HepG2 (cell line): ENCODE measurements at regions not wholly inside any gene's neighbourhood (a gene's known extent, or its start where the extent isn't known, plus 50 kb on each side); places are given as distances from the start of the nearest gene placed in this dataset.

Experiments used
- ATAC-seq: fragments of 200-7000 bp; cut with Tn5 transposase; 3 replicates; pipeline ENCODE4 v1.9.1; 2020; ENCODE audit warnings: mild to moderate bottlenecking, moderate library complexity
- BruUV-seq: library from RNA; stranded (reverse); fragments of 400-500 nt; replicated peaks from 2 replicates; lab custom pipeline; 2021; lab: Mats Ljungman, UMichigan
- CTCF ChIA-PET: fragments of 300-600 bp; formaldehyde crosslinking; extraction: SDS; loops from one replicate; lab custom pipeline; 2021; ENCODE audit warnings: low total read pairs, inconsistent platforms, low intra/inter-chr PET ratio; lab: Yijun Ruan, JAX
- POLR2A ChIA-PET: fragments of 350-600 bp; sonication (Branson Sonifier 250); formaldehyde crosslinking; loops from one replicate; lab custom pipeline; 2020; ENCODE audit warnings: antibody characterized with exemption, inconsistent platforms; lab: Yijun Ruan, JAX
- DNase-seq: peaks from one replicate; pipeline ENCODE4 v3.0.0-alpha.2; 2015; ENCODE audit warnings: low spot score
- FAIRE-seq: peaks from 3 replicates; lab custom pipeline; 2011; peaks lifted over from hg19 to GRCh38; lab: Jason Lieb, UNC
- H2AFZ ChIP-seq: one replicate; pipeline ENCODE4 v1.6.1; 2011; ENCODE audit warnings: low read length, inconsistent platforms
- H3K27ac ChIP-seq: fragments of 300-600 bp; 3 replicates; pipeline ENCODE4 v1.8.0; 2011; ENCODE audit warnings: mixed run types, mild to moderate bottlenecking, mixed read lengths, low read length, inconsistent platforms; ENCODE audit not compliant: insufficient read depth; ENCODE audit errors: extremely low read length
- H3K27me3 ChIP-seq, 2 experiments: fragments of 200-600 bp in 1 of 2; 2 replicates in 1 of 2; 3 replicates in 1 of 2; pipeline versions ENCODE4 v1.6.0 to v1.8.0; 2011; ENCODE audit warnings: low read length in 2 of 2, mild to moderate bottlenecking in 2 of 2, moderate library complexity in 2 of 2, inconsistent platforms in 1 of 2; ENCODE audit not compliant: insufficient read depth in 2 of 2, control insufficient read depth in 1 of 2
- H3K36me3 ChIP-seq, 2 experiments: fragments of 200-600 bp in 1 of 2; replicated peaks in 1 of 2; 2 replicates in 1 of 2; 3 replicates in 1 of 2; pipeline versions ENCODE4 v1.5.1 to v1.8.0; 2011; ENCODE audit warnings: low read length in 2 of 2, inconsistent platforms in 1 of 2; ENCODE audit not compliant: insufficient read depth in 2 of 2, control insufficient read depth in 1 of 2
- H3K4me1 ChIP-seq: 2 replicates; pipeline ENCODE4 v1.5.1; 2012; ENCODE audit warnings: low read length, inconsistent platforms; ENCODE audit not compliant: insufficient read depth
- H3K4me2 ChIP-seq: 2 replicates; pipeline ENCODE4 v1.6.0; 2011; ENCODE audit warnings: low read depth, low read length, inconsistent platforms
- H3K4me3 ChIP-seq, 3 experiments: fragments of 200-600 bp in 1 of 3; sonication (generic), shearing (Covaris generic) in 1 of 3; replicated peaks in 1 of 3; 2 replicates each; pipeline ENCODE4 v1.5.1; 2011 to 2016; ENCODE audit warnings: low read length in 3 of 3, inconsistent platforms in 2 of 3, low read depth in 2 of 3, mild to moderate bottlenecking in 2 of 3, control low read depth in 1 of 3, mixed read lengths in 1 of 3; ENCODE audit not compliant: insufficient read depth in 1 of 3
- H3K79me2 ChIP-seq: one replicate; pipeline ENCODE4 v1.6.1; 2011; ENCODE audit warnings: low read length, inconsistent platforms; ENCODE audit not compliant: insufficient read depth
- H3K9ac ChIP-seq: 2 replicates; pipeline ENCODE4 v1.6.0; 2011; ENCODE audit warnings: mild to moderate bottlenecking, low read depth, low read length, inconsistent platforms; ENCODE audit not compliant: insufficient read depth
- H3K9me3 ChIP-seq: 2 replicates; pipeline ENCODE4 v1.5.1; 2012; ENCODE audit warnings: mild to moderate bottlenecking, low read length
- H4K20me1 ChIP-seq: 2 replicates; pipeline ENCODE4 v1.6.0; 2011; ENCODE audit warnings: inconsistent platforms, mild to moderate bottlenecking, low read length, moderate library complexity; ENCODE audit not compliant: insufficient read depth
- CBX2 ChIP-seq, 2 experiments: fragments of 200-600 bp in 1 of 2; sonication (generic); formaldehyde crosslinking in 1 of 2; IDR thresholded peaks; 2 replicates each; pipeline versions ENCODE4 v1.7.0 to v1.8.1; 2018 to 2022; ENCODE audit warnings: low read depth in 2 of 2, low read length in 1 of 2, mild to moderate bottlenecking in 1 of 2, missing genetic modification reagents in 1 of 2
- FOSL2 ChIP-seq: sonication (generic); formaldehyde crosslinking; IDR thresholded peaks from 2 replicates; pipeline ENCODE4 v1.4.0; 2020; ENCODE audit warnings: missing genetic modification reagents
- GPBP1L1 ChIP-seq: sonication (generic); formaldehyde crosslinking; IDR thresholded peaks from 2 replicates; pipeline ENCODE4 v1.5.0; 2020; ENCODE audit warnings: mild to moderate bottlenecking, missing genetic modification reagents
- HMG20A ChIP-seq: IDR thresholded peaks from 2 replicates; pipeline ENCODE4 v1.6.1; 2016; ENCODE audit warnings: borderline replicate concordance
- HMGXB4 ChIP-seq, 2 experiments: sonication (generic) in 1 of 2; formaldehyde crosslinking in 1 of 2; IDR thresholded peaks; 2 replicates each; pipeline versions ENCODE4 v1.4.0 to v1.6.1; 2018 to 2020; ENCODE audit warnings: missing genetic modification reagents in 2 of 2, borderline replicate concordance in 1 of 2, low read depth in 1 of 2, mild to moderate bottlenecking in 1 of 2, missing biosample characterization in 1 of 2
- KDM6A ChIP-seq: IDR thresholded peaks from 2 replicates; pipeline ENCODE4 v1.6.1; 2016; ENCODE audit warnings: low read depth
- KLF9 ChIP-seq: IDR thresholded peaks from 2 replicates; pipeline ENCODE4 v1.6.1; 2016; ENCODE audit warnings: low read depth
- MXD3 ChIP-seq: IDR thresholded peaks from 2 replicates; pipeline ENCODE4 v1.6.1; 2016; ENCODE audit warnings: mild to moderate bottlenecking, missing biosample characterization, missing genetic modification reagents
- PTBP1 ChIP-seq: fragments of 200-400 bp; formaldehyde crosslinking; IDR thresholded peaks from 2 replicates; pipeline ENCODE4 v1.6.1; 2018; ENCODE audit warnings: low read length, low read depth; ENCODE audit not compliant: poor library complexity, severe bottlenecking
- TERF1 ChIP-seq: sonication (generic); formaldehyde crosslinking; IDR thresholded peaks from 2 replicates; pipeline ENCODE4 v1.8.0; 2022; ENCODE audit warnings: mild to moderate bottlenecking, missing genetic modification reagents, moderate library complexity
- TFAP4 ChIP-seq: sonication (generic); IDR thresholded peaks from 2 replicates; pipeline ENCODE4 v1.6.1; 2016; ENCODE audit warnings: low read depth, borderline replicate concordance
- ZNF276 ChIP-seq: sonication (generic); formaldehyde crosslinking; IDR thresholded peaks from 2 replicates; pipeline ENCODE4 v1.4.0; 2020; ENCODE audit warnings: mild to moderate bottlenecking, low read depth, missing genetic modification reagents
- ZNF430 ChIP-seq: sonication (generic); formaldehyde crosslinking; IDR thresholded peaks from 2 replicates; pipeline ENCODE4 v1.9.0; 2021; ENCODE audit warnings: mild to moderate bottlenecking, missing genetic modification reagents
- ZNF431 ChIP-seq: sonication (generic); formaldehyde crosslinking; IDR thresholded peaks from 2 replicates; pipeline ENCODE4 v1.9.0; 2022; ENCODE audit warnings: missing genetic modification reagents, low read depth, mild to moderate bottlenecking, borderline replicate concordance
- ZNF580 ChIP-seq: IDR thresholded peaks from 2 replicates; pipeline ENCODE4 v1.6.1; 2016; ENCODE audit warnings: low read depth, borderline replicate concordance
- WGBS: methylation state at CpG from one replicate; pipeline ENCODE4 v1.1.6; 2017; ENCODE audit warnings: low lambda C conversion rate; 5-methylcytosine and 5-hydroxymethylcytosine counted together
- in situ Hi-C: cut with HindIII; loops from 2 replicates; pipeline ENCODE4 v1.10.0; 2017; ENCODE audit warnings: low pct_unique_long_range_greater_than_20kb; ENCODE audit not compliant: extremely low pct_ligation_motif_present
- intact Hi-C: fragments of 100-400 bp; cut with micrococcal nuclease; formaldehyde crosslinking; loops from one replicate; pipeline ENCODE4 v1.10.0; 2022; ENCODE audit not compliant: unreplicated experiment

- TF ChIP-seq ZNF430: no peak
- TF ChIP-seq ZNF431 (CRISPR knock-in tag): no peak
- TF ChIP-seq KDM6A: no peak
- peak; percentile 53; the same call in 1 of the 2 replicates for TF ChIP-seq HMG20A (CRISPR knock-in tag)
- TF ChIP-seq, all 625 proteins: peak for 5
Measured at GRCh38 chr7:115099906-115100305, 178.0 kb downstream of the MDFIC start (continued).

- no peak overlapping the region for H3K4me3 ChIP-seq
- no peaks in the 10 kb centered on the region for H3K36me3 ChIP-seq
- intact Hi-C loops: no loop called here
- in situ Hi-C loops: no loop called here
- H2AFZ ChIP-seq: no peak overlapping the region
- peaks cover 22% of the 10 kb centered on the region; the same call in 1 of the 2 replicates for H3K4me1 ChIP-seq
- ChIA-PET CTCF (no interaction called here), POLR2A (no interaction called here)
- no peak for ATAC-seq
- no peaks in the 10 kb centered on the region for H3K79me2 ChIP-seq
- DNase-seq: peak; percentile 15
- WGBS: 67% methylated on average over 3 of the region's 3 CpGs
- H3K27ac ChIP-seq: no peak overlapping the region
- H4K20me1 ChIP-seq: no peaks in the 10 kb centered on the region
- H3K9ac ChIP-seq: no peak overlapping the region
- no peak overlapping the region for H3K4me2 ChIP-seq
- 0 out of 2 replicates have a peak, but pooled peaks cover 4% of the 10 kb centered on the region for H3K9me3 ChIP-seq
- H3K27me3 ChIP-seq: no peaks in the 10 kb centered on the region; a peak in 1 of 5 replicates
- no peak for FAIRE-seq
- no TSS peak for BruUV-seq
- TF ChIP-seq TERF1 (CRISPR knock-in tag) (no peak), FOSL2 (CRISPR knock-in tag) (no peak), GPBP1L1 (no peak), PTBP1 (no peak), TFAP4 (no peak), ZNF580 (no peak), CBX2 (IDR thresholded peaks at IDR 0.05; ENCODE audit: low read depth, low read length) (no peak), CBX2 (CRISPR knock-in tag; IDR thresholded peaks at IDR 0.05; ENCODE audit: low read depth) (no peak), ZNF276 (CRISPR knock-in tag) (no peak), MXD3 (CRISPR knock-in tag) (no peak), HMGXB4 (CRISPR knock-in tag; IDR thresholded peaks at IDR 0.05; ENCODE audit: borderline replicate concordance in 1 of 2, low read depth in 1 of 2) (no peak), KLF9 (CRISPR knock-in tag) (no peak)
Measured at GRCh38 chr7:115097175-115097671, 175.3 kb downstream of the MDFIC start.
